Activated CD8-positive, alpha-beta memory T cell treated with anti-CD3 and anti-CD28 coated beads, Interleukin-2, amount 50 U/mL, for 4 hours (primary cell): ENCODE measurements at regions not wholly inside any gene's neighbourhood (a gene's known extent, or its start where the extent isn't known, plus 50 kb on each side); places are given as distances from the start of the nearest gene placed in this dataset.
A peak's percentile ranks its signal among the peaks of the same experiment; 100 is the strongest.

Source experiments
- DNase-seq: peaks from one replicate; pipeline ENCODE4 v3.0.0-alpha.2; 2020

DNA sequence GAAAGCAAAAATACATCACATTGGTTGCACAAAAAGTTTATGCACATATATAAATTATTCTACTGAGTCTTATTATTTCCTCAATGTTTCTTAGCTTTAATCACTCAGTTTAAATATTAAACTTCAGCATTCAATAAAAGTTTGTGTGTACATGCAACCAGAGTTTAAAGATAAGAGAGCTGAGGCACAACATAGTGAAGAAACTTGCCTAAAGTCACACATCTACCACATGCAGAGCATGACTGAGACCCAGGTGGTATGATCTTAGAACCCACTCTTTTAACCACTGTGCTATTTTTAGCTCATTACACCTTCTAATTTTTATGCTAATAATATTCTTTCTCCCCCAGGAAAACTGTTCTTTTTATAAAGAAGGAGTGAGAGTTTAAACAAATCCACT lies 96.1 kb upstream of the GOLIM4 start:
- DNase-seq, result no peak

GRCh38 chr3:168187233-168187632 lies 91.5 kb upstream of the GOLIM4 start:
- DNase-seq, result no peak

DNA sequence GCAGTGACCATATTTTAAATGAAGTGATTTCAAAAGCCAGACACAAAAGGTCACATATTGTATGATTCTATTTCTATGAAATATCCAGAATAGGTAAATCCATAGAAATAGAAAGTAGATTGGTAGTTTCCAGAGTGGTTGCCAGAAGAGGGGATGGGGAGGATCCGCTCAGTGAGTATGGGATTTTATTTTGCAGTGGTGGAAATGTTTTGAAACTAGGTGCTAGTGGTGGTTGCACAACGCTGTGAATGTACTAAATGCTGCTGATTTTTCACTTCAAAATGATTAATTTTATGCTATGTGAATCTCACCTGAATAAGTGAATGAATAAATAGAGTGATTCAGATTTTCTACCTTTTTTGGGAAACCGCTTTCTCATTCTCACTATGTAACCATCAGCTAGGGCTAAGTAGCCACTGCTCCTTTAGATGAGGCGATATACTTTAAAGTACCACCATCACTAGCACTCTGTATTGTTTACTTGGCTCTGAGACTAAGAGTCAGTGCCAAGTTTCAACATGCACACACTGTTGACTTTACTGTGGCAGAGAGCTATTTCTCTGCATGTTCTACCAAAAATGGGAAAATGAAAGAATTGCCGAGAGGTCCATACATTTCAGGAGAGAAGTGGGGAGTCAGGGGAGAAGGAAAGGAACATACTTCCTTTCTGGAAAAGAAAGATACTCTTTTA lies 90.7 kb upstream of the GOLIM4 start:
- no peak for DNase-seq

DNA sequence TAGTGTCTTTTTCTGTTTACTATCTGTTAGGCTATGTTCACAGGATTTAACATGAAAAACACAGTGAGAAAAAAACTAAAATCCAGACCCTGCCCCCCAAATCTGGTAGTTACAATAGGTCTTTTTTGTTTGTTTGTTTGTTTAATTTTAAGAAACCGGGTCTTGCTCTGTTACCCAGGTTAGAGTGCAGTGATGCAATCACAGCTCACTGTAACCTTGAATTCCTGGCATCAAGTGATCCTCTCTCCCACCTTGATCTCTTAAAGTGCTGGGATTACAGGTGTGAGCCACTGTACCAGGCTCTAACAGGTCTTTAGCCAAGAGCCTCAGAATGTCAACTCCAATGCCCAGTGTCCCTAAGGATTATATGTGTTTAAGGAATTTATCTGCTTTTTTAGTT lies 88.0 kb upstream of the GOLIM4 start:
- no peak for DNase-seq

DNA sequence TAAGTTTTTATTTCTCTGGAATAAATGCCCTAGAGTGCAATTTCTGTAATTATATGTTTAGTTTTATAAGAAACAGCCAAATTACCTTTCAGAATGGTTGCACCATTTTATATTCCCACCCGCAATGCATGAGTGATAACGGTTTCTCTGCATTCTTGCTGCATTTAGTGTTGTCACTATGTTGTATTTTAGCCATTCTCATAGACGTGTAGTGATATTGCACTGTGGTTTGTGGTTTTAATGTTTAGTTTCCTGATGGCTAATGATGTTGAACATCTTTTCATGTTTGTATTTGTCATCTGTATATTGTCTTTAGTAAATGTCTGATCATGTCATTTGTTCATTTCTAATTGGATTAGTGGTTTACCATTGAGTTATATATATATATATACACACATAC lies 73.0 kb upstream of the GOLIM4 start:
- no peak for DNase-seq

DNA sequence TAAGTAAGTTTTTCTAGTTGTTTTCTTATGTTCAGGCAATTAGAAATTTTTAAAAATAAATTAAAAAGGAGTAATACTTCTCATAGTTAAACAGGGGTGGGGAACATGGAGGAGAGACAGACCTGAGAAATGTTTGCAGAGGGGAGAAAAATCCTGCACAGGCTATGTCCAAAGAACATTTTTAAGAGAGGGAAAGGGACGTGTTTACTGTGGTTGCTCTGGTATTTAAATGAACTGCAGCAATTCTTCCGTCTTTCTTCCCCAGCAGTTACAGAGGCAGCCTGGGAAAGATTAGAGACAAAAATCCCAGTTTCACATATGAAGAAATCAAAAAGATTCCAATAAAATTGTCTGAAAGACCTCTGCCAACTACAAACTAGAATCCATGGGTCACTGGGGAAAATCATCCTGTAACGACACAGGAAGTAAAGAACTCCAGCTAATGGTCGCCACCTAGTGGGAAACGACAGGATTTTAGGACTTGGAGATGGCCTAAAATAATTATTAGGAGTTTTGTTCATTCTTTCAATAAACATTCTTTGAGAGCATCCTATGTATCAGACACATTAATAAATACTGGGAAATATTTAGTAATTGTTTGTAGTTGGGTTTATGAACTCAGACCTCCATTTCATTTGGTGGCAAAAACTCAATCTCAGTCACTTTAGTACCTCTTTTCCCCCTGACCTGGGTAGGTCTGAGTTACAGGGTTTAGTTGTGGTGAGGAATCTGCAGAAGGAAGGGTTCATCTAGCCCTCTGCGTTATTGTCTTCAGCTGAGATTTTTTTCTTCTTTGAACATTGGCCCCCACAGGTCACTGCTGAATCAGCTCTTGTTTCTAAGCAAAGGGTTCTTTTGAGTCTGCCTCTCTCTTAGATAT lies 69.9 kb upstream of the GOLIM4 start:
- peak; percentile 21 for DNase-seq

DNA sequence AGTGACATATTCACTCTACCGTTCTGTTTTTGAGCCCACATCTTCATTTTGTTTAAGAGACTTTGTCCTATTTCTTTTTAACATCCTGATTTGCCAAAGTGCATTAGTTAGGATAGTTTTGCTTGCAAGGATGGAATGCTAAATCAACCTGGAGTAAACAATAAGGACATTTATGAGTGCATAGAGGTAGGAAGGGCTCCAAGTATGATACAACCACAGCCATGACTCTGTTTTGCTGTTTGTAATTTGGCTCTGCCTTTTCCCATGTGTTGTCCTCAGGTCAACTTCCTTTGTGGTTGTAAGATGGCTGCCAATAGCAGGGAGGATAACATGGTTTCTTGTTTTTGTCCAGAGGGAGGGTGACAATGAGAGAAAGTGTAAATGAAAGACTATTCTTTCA lies 66.4 kb upstream of the GOLIM4 start:
- DNase-seq, result no peak

DNA sequence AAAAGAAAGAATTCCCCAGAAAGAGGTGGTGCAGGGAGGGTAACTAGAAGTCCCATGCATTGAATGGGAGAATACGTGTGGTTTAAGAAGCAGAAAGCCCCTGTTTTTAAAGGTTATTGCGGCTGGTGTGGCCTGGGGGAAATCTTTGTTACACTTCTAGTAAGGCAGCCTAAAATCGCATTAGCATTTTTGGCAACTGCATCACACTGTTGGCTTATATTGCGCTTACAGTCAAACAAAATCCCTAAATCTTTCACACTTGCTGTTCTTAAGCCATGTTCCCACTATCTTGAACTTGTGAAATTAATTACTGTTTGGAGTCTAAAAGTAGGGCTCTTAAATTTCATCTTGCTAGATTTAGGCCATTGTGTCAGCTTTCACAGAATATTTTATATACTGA lies 66.0 kb upstream of the GOLIM4 start:
- DNase-seq, result no peak

DNA sequence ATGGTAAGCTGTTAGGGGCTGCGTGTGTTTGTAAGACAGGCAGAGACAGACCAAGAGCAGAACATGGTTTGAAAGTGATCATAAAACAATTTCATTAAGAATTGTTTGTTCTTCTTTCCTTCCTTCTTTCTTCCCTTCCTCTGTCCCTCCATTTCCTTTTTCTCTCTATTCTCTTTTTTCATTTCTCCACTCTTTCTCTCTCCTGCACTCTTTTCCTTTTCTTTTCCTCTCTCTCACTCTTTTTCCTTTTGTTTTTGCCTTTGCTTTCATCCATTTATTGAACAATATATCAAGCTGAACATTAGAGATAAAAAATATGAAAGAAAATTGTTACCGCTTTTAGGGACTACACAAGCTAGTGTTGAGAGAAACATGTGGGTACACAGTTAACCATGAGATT lies 62.2 kb upstream of the GOLIM4 start:
- DNase-seq, result no peak

GRCh38 chr3:168157099-168157700 lies 61.5 kb upstream of the GOLIM4 start:
- DNase-seq, result no peak

DNA sequence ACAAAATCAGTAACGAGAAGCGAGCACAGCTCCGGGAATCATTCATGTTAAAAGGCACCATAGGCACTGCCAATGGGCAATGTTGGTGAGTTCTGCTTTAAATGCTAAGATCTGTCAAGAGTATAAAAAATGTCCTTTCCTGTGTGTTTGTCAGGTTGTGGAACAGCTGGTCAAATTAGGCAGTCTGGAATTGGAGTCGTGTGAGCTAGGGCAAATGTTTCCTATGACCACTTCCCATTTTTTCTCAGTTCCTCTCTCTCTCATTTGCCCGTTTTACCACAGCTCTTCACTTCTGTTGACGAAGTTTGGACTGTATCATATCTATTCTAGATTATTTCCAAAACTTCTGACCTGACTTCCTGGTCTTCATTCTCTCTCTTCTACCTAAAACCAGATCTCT lies 60.8 kb upstream of the GOLIM4 start:
- DNase-seq, result no peak

- no peak for DNase-seq
Observed at GRCh38 chr3:168155303-168155702, 59.6 kb upstream of the GOLIM4 start.

GRCh38 chr3:168154089-168154488 lies 58.4 kb upstream of the GOLIM4 start:
- no peak for DNase-seq

DNA sequence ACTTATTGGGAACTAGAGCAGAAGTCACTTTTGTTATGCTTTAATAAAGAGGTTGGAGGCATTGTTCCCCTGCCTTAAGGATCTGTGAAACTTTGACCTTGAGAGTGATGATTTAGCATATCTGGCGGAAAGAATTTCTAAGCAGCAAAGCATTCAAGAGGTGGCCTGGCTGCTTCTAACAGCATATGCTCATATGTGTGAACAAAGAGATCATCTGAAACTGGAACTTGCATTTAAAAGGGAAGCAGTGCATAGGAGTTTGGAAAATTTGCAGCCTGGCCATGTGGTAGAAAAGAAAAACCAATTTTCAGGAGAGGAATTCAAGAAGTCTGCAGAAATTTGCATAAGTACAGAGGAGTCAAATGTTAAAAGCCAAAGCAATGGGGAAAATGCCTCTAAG lies 56.4 kb upstream of the GOLIM4 start:
- no peak for DNase-seq
